Endothelial cell (in vitro differentiated cells): ENCODE measurements at regions not wholly inside any gene's neighbourhood (a gene's known extent, or its start where the extent isn't known, plus 50 kb on each side); places are given as distances from the start of the nearest gene placed in this dataset.

Experiments
- DNase-seq: peaks from one replicate; pipeline ENCODE4 v3.0.0; 2021; ENCODE audit warnings: low spot score
- H3K27ac Mint-ChIP-seq: one replicate; pipeline ENCODE4 v1.8.0; 2021; ENCODE audit warnings: mixed read lengths, inconsistent platforms; ENCODE audit not compliant: unreplicated experiment
- H3K27me3 Mint-ChIP-seq: one replicate; pipeline ENCODE4 v1.8.0; 2021; ENCODE audit warnings: mild to moderate bottlenecking, moderate library complexity, mixed read lengths, inconsistent platforms; ENCODE audit not compliant: unreplicated experiment
- H3K36me3 Mint-ChIP-seq: one replicate; pipeline ENCODE4 v1.8.0; 2021; ENCODE audit warnings: mild to moderate bottlenecking, low read depth, mixed read lengths, inconsistent platforms; ENCODE audit not compliant: unreplicated experiment
- H3K4me1 Mint-ChIP-seq: one replicate; pipeline ENCODE4 v1.8.0; 2021; ENCODE audit warnings: mild to moderate bottlenecking, mixed read lengths, inconsistent platforms; ENCODE audit not compliant: unreplicated experiment
- H3K4me3 Mint-ChIP-seq: one replicate; pipeline ENCODE4 v1.8.0; 2021; ENCODE audit warnings: mild to moderate bottlenecking, mixed read lengths, inconsistent platforms; ENCODE audit not compliant: unreplicated experiment
- H3K9me3 Mint-ChIP-seq: one replicate; pipeline ENCODE4 v1.8.0; 2021; ENCODE audit warnings: mixed read lengths, inconsistent platforms; ENCODE audit not compliant: unreplicated experiment
- TF ChIP-seq, protein P1 (sequence below): fragments of 200-600 bp; sonication (generic); IDR thresholded peaks from one replicate; pipeline ENCODE4 v1.5.0; 2021; ENCODE audit warnings: antibody characterized with exemption; ENCODE audit not compliant: unreplicated experiment

DNA sequence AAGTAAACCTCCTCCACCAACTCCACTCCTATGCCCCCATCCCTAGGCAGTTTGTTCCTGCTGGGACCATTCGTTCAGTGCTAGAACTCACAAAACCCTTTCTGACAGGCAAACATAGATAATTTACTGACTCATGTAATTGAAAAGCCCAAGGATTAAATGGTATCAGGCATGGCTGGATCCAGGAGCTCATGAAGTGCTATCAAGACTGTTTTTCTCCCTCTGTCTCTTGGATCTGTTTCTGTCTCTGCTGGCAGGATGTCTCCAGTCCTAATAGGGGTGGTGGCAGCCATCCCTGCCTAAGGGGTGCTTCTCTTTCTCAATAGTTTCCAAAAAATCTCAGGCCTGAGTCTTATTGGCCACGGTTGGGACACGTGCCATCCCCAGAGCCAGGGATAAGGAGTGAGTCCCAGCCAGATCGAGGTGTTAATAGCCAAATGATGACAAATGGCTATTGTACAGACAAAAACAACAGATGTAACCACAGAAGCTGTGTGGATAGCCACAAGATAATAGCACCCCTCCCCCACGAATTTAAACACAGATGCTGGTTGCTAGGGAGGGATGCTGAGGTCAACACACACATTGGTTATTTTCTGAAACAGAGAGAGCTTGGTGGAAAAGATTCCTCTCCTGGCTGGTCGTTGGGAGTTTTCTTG, 168.6 kb downstream of the SHQ1 start:
- no peaks in the 10 kb centered on the region for H3K36me3 Mint-ChIP-seq
- no peak overlapping the region for H3K27ac Mint-ChIP-seq
- no peak overlapping the region for H3K4me3 Mint-ChIP-seq
- peaks cover 35% of the 10 kb centered on the region for H3K4me1 Mint-ChIP-seq
- DNase-seq, result no peak
- no peaks in the 10 kb centered on the region for H3K9me3 Mint-ChIP-seq
- TF ChIP-seq, protein P1, sequence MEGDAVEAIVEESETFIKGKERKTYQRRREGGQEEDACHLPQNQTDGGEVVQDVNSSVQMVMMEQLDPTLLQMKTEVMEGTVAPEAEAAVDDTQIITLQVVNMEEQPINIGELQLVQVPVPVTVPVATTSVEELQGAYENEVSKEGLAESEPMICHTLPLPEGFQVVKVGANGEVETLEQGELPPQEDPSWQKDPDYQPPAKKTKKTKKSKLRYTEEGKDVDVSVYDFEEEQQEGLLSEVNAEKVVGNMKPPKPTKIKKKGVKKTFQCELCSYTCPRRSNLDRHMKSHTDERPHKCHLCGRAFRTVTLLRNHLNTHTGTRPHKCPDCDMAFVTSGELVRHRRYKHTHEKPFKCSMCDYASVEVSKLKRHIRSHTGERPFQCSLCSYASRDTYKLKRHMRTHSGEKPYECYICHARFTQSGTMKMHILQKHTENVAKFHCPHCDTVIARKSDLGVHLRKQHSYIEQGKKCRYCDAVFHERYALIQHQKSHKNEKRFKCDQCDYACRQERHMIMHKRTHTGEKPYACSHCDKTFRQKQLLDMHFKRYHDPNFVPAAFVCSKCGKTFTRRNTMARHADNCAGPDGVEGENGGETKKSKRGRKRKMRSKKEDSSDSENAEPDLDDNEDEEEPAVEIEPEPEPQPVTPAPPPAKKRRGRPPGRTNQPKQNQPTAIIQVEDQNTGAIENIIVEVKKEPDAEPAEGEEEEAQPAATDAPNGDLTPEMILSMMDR, result no peak
- peaks cover 5% of the 10 kb centered on the region for H3K27me3 Mint-ChIP-seq

DNA sequence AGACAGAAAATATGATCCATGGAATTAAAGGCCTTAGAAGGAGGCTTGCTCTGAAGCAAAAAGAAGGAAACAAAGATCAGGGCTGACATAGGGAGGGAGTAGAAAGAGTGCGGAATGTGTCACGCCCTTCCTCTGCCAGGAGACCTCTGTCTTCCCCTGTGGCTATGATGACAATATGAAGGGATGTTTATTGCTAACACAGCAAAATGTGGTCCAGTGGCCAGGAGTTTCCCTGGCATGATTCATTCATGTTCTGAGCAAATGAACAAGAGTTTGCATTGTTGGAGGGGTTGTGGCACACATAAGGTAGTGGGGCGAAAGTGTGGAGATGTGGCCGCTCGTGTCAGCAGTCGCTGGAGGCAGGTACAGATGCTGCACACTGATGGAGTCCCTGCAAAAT, 169.4 kb downstream of the SHQ1 start:
- TF ChIP-seq, protein P1, result no peak
- Mint-ChIP-seq H3K4me3 (no peak overlapping the region), H3K27me3 (peaks cover 5% of the 10 kb centered on the region), H3K27ac (peak overlapping the region; percentile 11), H3K9me3 (no peaks in the 10 kb centered on the region), H3K4me1 (peaks cover 33% of the 10 kb centered on the region), H3K36me3 (no peaks in the 10 kb centered on the region)
- no peak for DNase-seq

DNA sequence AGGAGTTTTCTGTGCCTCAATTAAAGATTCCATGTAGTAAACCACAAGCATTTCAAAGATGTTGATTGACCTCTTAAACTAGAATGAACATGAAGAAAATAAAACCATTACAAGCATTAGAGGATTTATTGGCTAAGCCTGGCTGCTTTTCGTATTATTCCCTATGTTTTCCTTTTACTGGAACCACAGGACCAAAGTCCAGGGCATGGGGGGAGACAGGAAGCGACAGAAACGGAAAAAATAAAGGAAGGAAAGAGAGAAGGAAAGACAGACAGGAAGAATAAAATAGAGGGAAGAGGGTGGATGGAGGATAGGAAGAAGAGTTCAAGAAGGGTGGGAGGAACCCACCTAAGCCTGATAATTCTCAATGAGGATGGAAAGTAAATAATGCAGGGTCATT, 169.9 kb downstream of the SHQ1 start:
- DNase-seq, result no peak
- H3K27me3 Mint-ChIP-seq, result peaks cover 5% of the 10 kb centered on the region

DNA sequence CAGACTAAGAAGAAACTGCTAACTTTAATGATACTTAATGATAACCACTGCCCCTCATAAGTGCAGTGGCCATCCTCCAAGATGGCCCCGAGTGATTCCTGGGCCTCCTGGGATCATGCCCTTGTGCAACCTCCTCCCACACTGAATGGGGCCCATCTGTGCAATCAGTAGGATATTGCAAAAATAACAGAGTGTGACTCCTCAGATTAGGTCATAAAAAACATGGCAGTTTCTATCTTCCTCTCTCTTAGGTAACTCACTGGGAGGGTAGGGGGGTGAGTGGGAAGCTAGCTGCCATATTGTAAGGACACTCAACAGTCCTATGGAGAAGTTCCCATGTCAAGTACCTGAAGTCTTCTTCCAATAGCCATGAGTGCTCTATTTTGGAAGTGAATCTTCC, 173.0 kb downstream of the SHQ1 start:
- Mint-ChIP-seq H3K4me3 (no peak overlapping the region), H3K36me3 (no peaks in the 10 kb centered on the region), H3K27ac (no peak overlapping the region), H3K27me3 (peaks cover 7% of the 10 kb centered on the region), H3K9me3 (no peaks in the 10 kb centered on the region), H3K4me1 (peaks cover 24% of the 10 kb centered on the region)
- no peak for DNase-seq
- TF ChIP-seq, protein P1, result no peak

More for the DNA sequence above, 169.9 kb downstream of the SHQ1 start:
- Mint-ChIP-seq H3K4me1 (peaks cover 33% of the 10 kb centered on the region), H3K36me3 (no peaks in the 10 kb centered on the region), H3K4me3 (no peak overlapping the region), H3K27ac (peak overlapping the region; percentile 0), H3K9me3 (no peaks in the 10 kb centered on the region)
- TF ChIP-seq, protein P1, result no peak

DNA sequence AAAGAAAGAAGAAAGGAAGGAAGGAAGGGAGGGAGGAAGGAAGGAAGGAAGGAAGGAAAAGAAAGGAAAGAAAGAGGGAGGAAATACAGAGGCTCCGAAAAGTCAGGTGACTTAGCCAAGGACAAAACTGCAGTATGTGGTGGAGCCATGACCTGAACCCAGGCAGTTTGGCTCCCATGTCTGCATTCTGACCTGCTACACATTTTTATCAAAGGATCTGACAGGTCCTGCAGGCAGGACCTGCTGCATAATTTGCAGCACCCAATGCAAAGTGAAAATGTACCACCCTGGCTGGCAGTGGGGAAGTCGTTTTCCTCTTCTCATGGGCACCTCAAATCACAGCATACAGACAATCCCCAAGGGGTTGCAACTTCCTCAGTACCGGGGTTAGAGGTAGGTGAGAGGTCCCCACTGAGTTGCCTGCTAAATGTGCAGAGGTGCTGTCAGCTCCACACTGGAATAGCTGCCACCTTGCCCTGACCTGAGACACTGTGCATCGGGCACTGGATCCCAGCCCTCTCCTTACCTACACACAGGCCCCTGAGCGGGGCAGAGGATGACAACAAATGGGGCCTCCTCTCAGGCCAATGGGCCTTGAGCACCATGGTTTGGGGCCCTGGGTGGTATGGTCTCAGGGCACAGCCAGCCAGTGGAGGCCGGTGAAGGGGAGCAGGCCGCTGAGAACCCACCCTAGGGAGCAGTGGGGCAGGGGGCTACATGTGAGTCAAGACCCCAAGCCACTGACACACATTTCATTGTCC, 175.1 kb downstream of the SHQ1 start:
- Mint-ChIP-seq H3K27ac (no peak overlapping the region), H3K36me3 (no peaks in the 10 kb centered on the region), H3K4me1 (peaks cover 10% of the 10 kb centered on the region), H3K4me3 (no peak overlapping the region), H3K9me3 (no peaks in the 10 kb centered on the region), H3K27me3 (peaks cover 7% of the 10 kb centered on the region)
- no peak for DNase-seq
- TF ChIP-seq, protein P1, result no peak
